RPMI8226 (cell line): ENCODE measurements at regions not wholly inside any gene's neighbourhood (a gene's known extent, or its start where the extent isn't known, plus 50 kb on each side); places are given as distances from the start of the nearest gene placed in this dataset.
"Not testable (repeated sequence)": the region's sequence is repeated elsewhere in the genome, so short reads cannot be mapped to it uniquely, and the experiment has no call there.

ENCODE experiments used
- DNase-seq: peaks from one replicate; pipeline ENCODE4 v3.0.0-alpha.2; 2015

- DNase-seq, result peak; percentile 26
Observed at GRCh38 chr20:50434653-50435396, 75.4 kb upstream of the PTPN1 start.

DNA sequence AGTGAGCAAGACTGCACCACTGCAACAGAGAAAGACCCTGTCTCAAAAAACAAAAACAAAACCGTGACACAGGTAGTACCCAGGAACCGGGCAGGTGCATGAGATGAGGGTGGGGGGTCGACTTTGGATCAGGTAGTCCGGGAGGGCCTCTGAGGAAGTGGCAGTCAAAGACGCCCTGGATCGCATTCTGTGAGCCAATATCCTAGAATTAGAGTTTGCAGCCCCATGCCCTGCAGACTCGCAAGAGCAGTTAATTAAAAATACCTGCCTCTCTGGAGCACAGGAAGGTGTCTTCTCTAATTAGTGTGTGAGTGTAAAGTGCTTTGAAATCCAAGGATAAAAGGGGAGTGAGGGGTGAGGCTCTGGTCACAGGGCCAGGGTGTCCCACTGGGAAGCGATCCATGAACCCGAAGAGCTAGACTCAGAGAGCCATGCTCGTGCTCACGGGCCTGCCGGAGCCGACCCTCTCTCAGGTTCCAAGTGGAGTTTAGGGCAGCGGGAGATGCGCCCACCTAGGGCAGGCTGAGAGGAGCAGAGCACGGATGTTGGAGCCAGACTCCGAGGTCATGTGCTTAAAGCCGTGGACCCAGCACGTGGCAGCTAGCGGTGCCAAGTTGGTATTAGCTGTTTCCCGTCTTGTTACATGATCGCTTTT lies 74.7 kb upstream of the PTPN1 start:
- DNase-seq, result no peak

DNA sequence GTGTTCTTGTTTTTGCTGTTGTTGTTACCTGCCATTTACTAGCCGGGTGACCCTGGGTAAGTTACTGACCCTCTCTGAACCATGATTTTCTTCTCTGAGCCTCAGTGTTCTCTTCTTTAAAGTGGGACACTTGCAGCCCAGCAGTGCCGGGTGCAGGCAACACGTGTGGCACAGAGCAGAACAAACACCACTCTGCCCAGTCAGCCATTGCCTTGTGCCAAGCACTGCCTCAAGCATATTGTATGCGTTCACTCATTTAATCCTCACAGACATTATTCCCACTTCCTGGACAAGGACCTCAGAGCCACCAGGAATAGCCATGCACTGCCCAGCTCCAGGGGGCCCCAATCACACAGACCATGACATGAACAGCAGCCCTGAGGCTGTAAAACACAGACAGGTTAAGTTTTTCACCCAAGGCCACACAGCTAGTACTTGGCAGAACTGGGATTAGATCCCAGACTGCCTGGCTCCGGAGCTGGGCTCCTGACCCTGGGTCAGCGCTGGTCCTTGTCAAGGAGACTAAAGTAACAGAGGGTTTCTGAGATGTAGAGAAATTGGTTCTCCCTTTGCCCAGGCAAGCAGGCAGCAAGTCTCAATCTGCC lies 74.0 kb upstream of the PTPN1 start:
- DNase-seq, result no peak

DNA sequence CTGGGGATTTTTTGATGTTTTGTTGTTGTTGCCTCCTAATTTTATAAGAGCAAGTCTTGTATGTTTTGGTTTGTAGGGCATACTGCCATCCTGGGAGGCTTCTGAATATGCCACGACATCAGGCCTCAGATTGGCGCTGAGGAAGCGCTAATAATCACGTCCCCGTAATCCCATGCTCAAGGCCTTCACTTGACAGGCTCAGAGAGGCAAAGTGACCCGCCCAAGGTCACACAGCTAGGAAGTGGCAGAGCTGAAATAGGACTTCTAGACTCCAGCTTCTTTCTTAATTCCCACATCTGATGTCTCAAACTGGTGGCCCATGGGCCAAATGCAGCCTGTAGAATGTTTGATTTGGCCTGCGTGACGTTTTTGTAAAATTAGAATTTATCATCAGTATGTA lies 73.5 kb upstream of the PTPN1 start:
- no peak for DNase-seq

DNA sequence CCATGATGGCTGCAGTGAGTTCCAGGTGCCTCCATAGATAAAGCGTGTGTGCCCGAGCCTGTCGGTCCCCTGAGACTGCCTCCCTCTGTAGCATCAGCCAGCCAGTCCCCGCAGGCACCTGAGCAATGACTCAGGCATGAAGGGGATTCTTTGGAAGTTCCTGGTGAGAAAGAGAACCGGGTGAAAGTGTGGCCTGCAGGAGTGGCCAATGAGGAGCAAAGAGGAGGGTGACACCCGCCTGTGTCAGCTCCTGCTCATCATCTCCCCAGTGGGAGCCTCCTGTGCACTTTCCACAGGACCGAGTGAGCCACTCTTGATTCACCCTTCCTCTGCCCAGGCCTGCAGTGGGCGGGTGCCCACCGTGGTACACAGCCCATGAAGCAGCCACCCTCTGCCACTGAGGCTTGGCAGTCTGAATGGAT lies 71.2 kb upstream of the PTPN1 start:
- no peak for DNase-seq

- no peak for DNase-seq
Observed at GRCh38 chr20:50439539-50440453, 70.4 kb upstream of the PTPN1 start.

DNA sequence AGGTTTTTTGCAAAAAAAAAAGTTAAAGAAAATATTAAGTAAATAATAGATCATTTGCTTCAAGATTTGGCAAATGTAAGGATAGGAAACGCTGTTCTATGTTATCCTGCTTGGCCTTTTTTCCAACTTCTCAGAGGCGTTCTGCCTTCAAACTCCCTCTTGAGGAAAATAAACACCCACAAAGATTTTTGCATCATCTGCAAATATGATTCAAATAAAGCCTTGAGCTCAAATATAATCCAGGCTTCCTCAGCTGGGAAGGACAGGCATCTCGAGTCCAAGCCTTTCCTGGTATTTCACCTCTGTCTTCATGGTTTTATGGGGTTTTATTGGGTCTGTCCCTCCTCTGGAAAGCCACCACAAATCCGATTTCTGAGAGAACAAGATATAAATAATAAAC lies 67.7 kb upstream of the PTPN1 start:
- no peak for DNase-seq

GRCh38 chr20:50445354-50446151 lies 64.6 kb upstream of the PTPN1 start:
- no peak for DNase-seq

DNA sequence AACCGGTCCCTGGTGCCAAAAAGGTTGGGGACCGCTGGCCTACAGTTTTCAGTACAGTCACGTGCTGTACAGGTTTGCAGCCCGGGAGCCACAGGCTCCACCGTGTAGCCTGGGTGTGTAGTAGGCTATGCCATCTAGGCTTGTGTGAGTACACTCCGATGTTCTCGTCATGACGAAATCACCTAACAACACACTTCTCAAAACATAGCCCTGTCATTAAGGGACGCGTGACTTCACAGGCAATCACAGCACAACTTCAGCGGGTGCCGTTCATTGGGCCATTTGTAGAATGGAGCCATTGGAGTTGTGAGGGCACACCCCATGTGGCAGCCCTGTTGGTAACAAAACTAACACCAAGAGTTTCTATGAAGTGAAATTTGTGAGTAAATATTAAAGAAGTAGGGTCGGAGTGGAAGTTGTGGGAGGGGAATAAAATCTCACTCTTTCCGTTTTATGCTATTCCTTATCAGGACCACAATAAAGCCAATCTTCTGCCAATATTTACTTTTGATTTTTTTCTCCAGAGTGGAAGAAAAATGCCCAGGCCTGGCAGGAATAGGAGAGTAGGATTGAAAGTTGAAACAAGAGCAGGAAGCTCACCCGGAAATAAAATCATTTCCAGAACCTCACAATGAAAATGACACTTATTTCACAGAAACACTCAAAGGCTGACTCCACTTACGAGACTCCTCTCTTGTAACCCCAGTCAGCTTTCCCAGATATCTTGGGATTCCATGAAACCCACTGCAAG lies 63.7 kb upstream of the PTPN1 start:
- no peak for DNase-seq

DNA sequence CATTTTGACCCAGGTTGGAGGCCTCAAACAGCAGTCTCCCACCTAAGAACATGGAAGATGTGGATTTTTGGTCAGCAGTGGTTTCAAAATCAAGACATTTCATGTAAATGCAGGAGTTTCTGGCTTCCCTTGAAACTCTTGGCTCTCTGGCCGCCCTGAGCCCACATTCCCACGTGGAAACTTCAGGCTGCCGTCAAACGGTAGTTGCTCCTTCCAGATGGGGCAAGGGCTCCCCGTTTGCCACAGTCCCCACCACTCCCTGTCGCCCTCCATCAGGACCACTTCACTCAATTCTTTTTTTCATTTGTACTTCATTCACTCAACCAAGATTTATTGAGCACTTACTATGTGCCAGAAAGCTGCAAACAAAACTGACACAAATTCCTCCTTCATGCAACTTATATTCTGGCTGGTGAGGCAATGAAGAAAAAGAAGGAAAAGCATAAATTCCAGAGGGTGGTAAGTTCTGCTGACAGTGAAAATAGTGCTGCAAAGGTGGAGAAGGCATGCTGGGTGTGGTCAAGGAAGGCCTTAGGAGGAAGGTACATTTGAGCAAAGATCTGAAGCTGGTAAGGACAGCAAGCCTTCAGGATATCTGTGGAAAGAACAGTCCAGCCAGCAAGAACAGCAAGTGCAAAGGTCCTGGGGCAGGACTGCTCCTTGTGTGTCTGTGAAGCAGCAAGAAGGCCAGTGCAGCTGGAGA lies 62.9 kb upstream of the PTPN1 start:
- DNase-seq, result no peak

DNA sequence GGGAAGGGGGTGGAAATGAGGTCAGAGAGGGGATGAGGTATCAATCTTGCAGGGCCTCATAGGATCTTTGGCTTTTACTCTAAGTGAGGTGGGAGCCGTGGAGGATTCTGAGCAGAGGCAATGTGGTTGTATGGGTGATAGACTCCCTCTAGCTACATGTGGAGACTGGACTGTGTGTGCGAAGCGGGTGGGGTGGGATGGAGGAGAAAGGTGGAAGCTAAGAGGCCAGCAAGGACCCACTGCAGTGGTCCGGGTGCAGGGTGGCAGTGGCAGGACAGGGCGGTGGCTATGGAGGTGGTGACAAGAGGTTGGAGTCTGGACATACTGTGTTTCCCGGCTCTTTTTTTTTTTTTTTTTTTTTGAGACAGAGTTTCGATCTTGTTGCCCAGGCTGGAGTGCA lies 62.4 kb upstream of the PTPN1 start:
- no peak for DNase-seq

- not testable (repeated sequence) for DNase-seq
Observed at GRCh38 chr20:50448625-50449403, 61.4 kb upstream of the PTPN1 start.

- no peak for DNase-seq
Observed at GRCh38 chr20:50449738-50450492, 60.3 kb upstream of the PTPN1 start.

GRCh38 chr20:50450493-50450826 lies 59.7 kb upstream of the PTPN1 start:
- DNase-seq, result no peak

- peak; percentile 83 for DNase-seq
Observed at GRCh38 chr20:50450881-50451752, 59.1 kb upstream of the PTPN1 start.

GRCh38 chr20:50451792-50452425 lies 58.3 kb upstream of the PTPN1 start:
- not testable (repeated sequence) for DNase-seq

DNA sequence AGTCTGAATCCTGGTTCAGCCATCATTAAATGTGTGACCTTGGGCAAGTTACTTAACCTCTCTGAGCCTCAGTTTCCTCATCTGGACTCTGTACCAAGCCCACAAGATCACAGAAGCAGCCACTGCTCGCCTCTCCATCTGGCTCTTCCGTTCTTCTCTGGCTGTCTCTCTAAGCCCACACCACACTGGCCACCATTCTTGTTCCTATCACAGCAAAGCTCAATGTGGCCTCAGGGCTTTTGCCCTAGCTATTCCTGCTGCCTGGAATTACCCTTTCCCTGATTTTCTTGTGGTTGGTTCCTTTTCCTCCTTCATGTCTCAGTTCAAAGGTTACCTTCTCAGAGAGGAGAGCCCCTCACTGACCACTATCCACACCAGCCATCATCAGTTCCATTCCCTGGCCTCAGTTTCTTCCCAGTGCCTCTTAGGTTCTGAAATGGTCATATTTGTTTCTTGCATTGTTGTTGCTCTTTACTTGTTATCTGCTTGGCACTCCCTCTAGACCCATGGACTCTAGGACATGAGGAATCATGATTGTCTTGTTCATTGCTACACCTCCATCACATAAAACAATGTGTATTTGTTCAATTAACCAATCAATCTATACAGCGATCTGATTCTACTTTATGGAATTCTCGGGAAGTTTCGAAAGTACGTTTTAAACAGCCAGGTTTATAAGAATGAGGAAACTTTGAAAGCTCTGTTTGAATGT lies 56.5 kb upstream of the PTPN1 start:
- no peak for DNase-seq
